GM18873 (cell line): ENCODE measurements at regions not wholly inside any gene's neighbourhood (a gene's known extent, or its start where the extent isn't known, plus 50 kb on each side); places are given as distances from the start of the nearest gene placed in this dataset.

Experiments used
- ATAC-seq: cut with Tn5 transposase; IDR thresholded peaks from one replicate; pipeline ENCODE4 v1.9.1; 2021; ENCODE audit warnings: mild to moderate bottlenecking, moderate library complexity, moderate number of reproducible peaks; ENCODE audit not compliant: unreplicated experiment, low FRiP score

- ATAC-seq: no peak
Measured at GRCh38 chr2:30367232-30368070, 79.6 kb upstream of the LCLAT1 start.

- no peak for ATAC-seq
Measured at GRCh38 chr2:30368258-30368657, 78.8 kb upstream of the LCLAT1 start.

DNA sequence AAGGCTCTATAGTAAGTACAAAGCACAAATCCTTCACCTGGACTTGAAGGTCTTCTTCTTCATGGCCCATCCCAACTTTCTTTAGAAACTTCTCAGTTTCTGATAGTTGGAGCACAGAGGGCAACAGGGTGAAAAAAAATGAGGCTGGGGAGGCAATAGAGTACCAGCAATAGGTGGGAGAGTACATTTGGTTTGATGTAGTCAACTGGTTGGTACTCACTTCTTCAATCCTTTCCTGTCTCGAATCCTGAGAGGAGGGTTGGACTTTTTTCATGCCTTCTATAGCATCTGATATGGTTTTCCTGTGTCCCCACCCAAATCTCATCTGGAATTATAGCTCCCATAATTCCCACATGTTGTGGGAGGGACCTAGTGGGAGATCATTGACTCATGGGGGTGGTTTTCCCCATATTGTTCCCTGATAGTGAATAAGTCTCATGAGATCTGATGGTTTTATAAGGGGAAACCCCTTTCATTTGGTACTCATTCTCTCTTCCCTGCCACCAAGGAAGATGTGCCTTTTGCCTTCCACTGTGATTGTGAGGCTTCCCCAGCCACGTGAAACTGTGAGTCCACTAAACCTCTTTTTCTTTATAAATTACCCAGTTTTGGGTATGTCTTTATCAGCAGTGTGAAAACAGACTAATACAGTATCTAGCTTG, 75.9 kb upstream of the LCLAT1 start:
- ATAC-seq: no peak

DNA sequence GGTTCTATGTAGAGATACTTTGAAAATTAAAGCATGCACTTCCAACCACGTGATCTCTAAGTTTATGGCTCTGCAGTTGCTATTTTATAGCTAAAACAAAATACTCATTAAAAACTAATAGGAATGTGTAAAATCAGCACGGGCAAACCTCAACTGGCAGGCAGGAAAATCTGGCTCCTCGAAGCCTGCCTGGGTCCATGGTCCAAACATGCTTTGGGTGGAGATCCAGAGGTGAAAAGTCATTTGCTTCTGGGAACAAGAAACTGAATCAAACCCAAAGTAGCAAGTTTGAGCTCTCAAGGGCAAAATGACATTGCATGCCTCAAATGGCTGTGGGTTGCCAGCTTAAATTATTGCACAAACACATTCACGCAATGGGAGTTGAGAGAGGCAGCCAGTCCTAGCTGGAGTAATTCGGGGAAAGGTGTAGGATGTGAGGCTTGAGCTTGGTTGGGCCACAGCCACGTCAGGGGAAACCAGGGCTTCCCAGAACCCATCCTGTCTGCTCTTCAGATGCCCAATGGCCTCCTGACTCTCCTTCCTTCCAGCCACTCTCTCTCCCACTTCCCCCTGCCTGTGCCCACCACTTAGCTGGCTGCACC, 75.2 kb upstream of the LCLAT1 start:
- ATAC-seq: no peak

DNA sequence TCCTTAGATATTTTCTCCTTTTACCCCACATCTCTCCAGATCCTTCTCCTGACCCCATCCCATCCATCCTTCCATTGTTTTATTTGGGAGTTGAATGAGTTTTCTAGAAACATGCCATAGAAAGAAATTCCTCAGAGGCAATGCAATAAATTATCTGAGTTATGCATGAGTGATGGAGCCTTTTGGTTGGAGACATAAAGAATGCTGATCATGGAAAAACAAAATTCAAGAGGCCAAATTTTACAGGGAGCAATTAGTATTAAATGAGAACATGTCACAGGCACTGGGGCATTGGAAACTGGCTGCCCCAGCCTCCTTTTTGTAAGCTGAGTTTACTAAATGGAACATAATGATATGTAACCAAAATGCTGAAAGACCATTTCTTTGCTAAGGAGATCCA, 74.2 kb upstream of the LCLAT1 start:
- ATAC-seq: no peak

DNA sequence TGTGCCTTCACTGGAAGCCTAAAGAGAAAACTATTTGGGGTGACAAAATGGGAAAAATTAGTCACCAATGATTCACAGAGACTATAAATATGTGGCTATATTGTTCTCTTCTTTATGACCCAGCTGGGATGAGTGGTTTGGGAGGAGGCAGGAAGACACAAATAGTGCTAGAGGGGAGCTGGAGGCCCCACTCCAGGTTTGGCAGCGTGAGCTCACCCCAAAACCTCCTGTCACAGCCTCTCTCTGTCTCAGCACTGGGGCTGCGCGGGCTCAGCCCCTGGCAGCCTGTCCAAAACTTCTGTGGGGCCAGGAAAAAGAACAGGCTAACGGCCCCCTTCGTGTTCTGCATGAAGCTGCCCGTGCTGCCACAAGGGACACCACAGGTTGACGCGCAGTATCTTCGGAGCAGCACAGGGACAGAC, 73.2 kb upstream of the LCLAT1 start:
- no peak for ATAC-seq

GRCh38 chr2:30374380-30374779, 72.7 kb upstream of the LCLAT1 start:
- ATAC-seq: no peak

GRCh38 chr2:30375915-30376314, 71.1 kb upstream of the LCLAT1 start:
- no peak for ATAC-seq

- no peak for ATAC-seq
Measured at GRCh38 chr2:30379481-30379880, 67.6 kb upstream of the LCLAT1 start.

DNA sequence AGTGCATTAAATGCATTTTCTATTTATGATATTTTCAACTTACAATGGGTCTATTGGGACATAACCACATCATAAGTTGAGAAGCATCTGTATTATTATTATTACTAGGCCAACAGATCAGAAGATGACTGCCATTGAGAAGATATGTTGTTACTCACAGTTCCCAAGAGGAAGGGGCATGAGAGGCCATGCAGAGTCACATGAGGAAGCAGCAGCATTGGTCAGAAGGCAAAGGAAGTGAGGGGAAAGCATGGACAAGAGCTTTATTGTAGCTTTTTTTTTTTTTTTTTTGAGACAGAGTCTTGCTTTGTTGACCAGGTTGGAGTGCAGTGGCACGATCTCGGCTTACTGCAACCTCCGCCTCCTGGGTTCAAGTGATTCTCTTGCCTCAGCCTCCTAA, 66.2 kb upstream of the LCLAT1 start:
- no peak for ATAC-seq

- ATAC-seq: no peak
Measured at GRCh38 chr2:30382162-30382783, 64.8 kb upstream of the LCLAT1 start.

DNA sequence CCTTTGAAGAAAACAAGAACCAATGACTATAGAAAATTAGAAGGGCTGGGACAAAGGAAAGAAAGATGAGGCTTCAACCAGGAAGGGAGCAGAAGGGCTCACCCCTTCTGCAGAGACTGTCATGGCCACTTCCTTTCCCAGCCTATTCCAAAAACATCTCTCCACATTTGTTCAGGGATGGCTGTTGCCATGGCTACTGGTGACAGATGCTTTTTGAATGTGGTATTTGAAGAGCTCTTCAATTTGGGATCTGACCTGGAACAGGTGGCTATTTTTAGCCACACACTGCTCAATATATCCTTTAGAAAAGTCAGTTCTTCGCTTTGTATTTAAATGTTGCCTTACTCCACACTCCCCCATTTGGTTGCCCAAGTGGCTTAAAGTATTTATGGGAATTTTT, 64.1 kb upstream of the LCLAT1 start:
- no peak for ATAC-seq

DNA sequence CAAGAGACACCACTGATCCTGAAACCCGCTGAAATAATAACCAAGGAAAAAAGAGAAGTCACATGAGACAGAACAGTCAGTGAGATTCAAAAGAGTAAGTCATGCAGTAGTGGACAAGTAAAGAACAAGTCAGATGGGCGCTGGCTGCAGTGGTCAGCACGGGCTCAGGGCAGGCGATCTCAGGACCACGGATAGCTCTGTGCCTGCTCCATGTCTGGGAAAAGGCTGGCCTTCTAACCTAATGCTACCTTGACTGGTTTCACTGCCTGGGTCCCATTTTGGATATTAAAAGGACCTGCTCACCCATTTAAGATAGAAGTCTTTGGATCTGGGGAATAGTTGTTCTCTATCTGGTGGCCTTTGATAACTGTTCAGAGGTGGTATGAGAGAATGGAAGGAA, 61.7 kb upstream of the LCLAT1 start:
- no peak for ATAC-seq

DNA sequence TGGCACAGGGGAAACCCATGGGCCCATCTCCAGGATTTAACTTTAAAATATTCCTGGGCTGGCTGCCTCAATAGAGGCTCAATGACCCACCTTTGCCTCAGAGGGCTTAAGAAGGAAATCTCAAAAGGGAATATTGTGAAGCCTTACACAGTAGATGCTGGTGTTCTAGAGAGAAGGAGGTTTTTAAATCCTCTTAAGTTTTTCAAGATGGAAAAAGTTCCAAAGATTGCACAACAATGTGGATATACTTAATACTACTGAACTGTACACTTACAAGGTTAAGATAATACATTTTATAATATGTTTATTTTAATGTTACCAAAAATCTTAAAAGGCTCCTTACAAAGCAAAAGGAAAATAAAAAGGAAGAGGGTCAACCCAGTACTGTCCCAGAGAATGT, 54.9 kb upstream of the LCLAT1 start:
- no peak for ATAC-seq

DNA sequence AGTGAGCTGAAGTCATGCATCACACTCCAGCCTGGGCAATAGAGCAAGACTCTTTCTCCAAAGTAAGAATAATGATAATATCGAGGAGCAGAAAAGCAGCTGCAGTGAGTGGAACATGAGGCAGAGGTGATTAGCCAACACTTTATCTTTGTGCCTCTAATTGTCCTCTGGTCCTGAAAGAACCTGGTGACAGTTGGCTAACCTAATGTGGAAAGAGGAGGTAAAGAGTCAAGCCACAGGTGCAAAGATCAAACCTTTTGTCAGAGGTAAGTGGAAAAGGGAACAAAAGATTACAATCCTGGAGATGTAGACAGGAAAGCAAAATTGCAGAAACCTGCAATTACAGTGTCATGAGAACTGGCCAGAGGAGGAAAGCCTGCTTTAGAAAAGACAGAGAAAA, 53.5 kb upstream of the LCLAT1 start:
- no peak for ATAC-seq

- no peak for ATAC-seq
Measured at GRCh38 chr2:30394096-30394495, 53.0 kb upstream of the LCLAT1 start.

DNA sequence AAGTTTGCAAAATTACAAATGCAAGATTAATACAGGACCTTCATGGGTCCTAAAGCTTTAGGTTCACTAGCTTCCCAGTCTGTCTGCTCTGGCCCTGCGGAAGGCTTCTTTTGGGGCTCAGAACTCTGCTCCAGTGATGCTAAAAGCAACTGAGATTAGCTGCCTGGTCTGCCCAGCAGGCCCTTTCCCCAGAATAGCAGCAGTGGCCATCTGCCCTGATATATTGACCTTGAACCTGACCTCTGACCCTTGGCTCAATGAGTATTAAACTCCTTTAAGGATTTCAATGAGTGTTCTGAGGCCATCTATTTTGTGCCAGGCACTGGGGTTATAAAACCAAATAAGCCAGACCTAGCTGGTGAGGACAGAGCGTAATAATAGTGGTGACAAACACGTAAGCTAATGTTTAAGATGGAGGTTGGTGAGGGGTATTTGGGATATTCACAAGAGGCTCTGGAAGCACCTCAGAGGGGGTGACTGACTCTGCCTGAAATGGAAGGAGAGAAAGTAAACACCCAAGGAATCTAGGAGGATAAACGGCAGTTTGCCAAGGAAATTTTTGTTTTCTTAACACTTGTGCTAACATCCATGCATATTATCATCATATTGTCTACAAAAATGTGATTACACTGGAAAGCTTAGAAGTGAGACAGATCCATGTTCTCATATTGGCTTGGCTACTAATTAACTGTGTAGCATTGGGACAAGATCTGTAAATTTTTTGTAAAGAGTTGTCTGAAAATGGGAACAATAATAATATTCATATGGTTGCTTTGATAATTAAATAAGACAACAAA, 50.4 kb upstream of the LCLAT1 start:
- no peak for ATAC-seq
